ENCODE measurements at regions not wholly inside any gene's neighbourhood (a gene's known extent, or its start where the extent isn't known, plus 50 kb on each side); places are given as distances from the start of the nearest gene placed in this dataset.

DNA sequence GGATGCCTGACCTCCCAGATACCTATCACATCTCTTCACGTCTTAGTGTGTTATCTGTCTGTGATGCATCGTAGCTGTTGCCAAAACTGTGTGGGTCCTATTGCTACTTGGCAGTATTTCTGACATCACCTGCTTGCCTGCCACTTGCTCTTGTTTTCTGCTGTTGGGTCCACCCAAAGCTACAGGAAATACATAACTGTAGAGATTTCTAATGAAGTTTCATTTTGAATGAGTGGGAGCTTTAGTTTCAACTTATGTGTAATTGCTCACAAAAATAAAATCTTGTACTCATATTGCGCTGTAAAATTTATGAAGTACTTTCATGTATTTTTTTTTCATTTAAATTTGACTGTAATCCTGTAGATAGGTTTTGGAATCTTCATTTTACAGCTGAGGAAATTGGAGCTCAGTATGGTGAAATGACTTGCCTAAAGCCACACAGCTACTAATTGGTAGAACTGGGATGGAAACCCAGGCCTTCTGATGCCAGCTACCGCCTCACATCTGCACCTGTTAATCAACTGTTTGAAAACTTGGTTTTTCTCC is 113.6 kb upstream of the MAN1A1 start (continued):
- TF ChIP-seq CHD2 (IDR thresholded peaks at IDR 0.05; ENCODE audit: low read length) (no peak), RFX5 (IDR thresholded peaks at IDR 0.05; ENCODE audit: borderline replicate concordance, low read depth, low read length) (no peak), POLR2A (IDR thresholded peaks at IDR 0.05; ENCODE audit: control extremely low read depth in 1 of 2, low read depth in 2 of 2, low read length in 2 of 2) (no peak), KDM1A (IDR thresholded peaks at IDR 0.05; ENCODE audit: borderline replicate concordance, low read length) (no peak), MAFK (IDR thresholded peaks at IDR 0.05; ENCODE audit: low read depth, low read length) (no peak)
